Ovary (tissue), 7 donors: ENCODE measurements at regions not wholly inside any gene's neighbourhood (a gene's known extent, or its start where the extent isn't known, plus 50 kb on each side); places are given as distances from the start of the nearest gene placed in this dataset.

Experiments used
- DNase-seq, 5 donors: peaks; one replicate each; pipeline ENCODE4 v3.0.0-alpha.2; 2019 to 2020
- H3K27ac ChIP-seq, 2 donors: fragments of 200-600 bp; one replicate each; pipeline versions ENCODE4 v1.5.1 to v1.8.0; 2019 to 2022
- H3K27me3 ChIP-seq: fragments of 200-600 bp; one replicate; pipeline ENCODE4 v1.8.0; 2022
- H3K36me3 ChIP-seq: fragments of 200-600 bp; sonication (generic); one replicate; pipeline ENCODE4 v1.5.1; 2019
- H3K4me1 ChIP-seq: one replicate; pipeline ENCODE4 v1.8.1; 2013; ENCODE audit warnings: mild to moderate bottlenecking, moderate library complexity; ENCODE audit not compliant: insufficient read depth
- H3K4me3 ChIP-seq: fragments of 200-600 bp; sonication (generic); one replicate; pipeline ENCODE4 v1.5.1; 2017
- H3K9me3 ChIP-seq, 2 donors: fragments of 200-600 bp in 1 of 2; sonication (generic) in 1 of 2; one replicate each; pipeline versions ENCODE4 v1.5.1 to v1.8.1; 2013 to 2019; ENCODE audit warnings: mild to moderate bottlenecking in 1 of 2, moderate library complexity in 1 of 2
- EP300 ChIP-seq: sonication (generic); formaldehyde crosslinking; IDR thresholded peaks from one replicate; pipeline ENCODE4 v1.6.1; 2017; ENCODE audit warnings: antibody characterized with exemption
- POLR2A ChIP-seq: fragments of 450-650 bp; IDR thresholded peaks from one replicate; pipeline ENCODE4 v1.6.1; 2017; ENCODE audit warnings: antibody characterized with exemption, mild to moderate bottlenecking, moderate library complexity
- WGBS, 3 donors: extraction: QIAGEN DNeasy Blood & Tissue Kit in 1 of 3; methylation state at CpG; one replicate each; pipeline versions ENCODE4 v1.1.5 to v1.1.7; 2013 to 2017; 5-methylcytosine and 5-hydroxymethylcytosine counted together
- intact Hi-C, 4 donors: fragments of 100-400 bp; cut with DNase I; formaldehyde crosslinking; loops; one replicate each; pipeline versions ENCODE4 v1.11.0 to v1.15.1; 2022 to 2023
- TF ChIP-seq, protein P1 (sequence below), 3 donors: fragments of 450-650 bp in 2 of 3; fragments of 200-600 bp in 1 of 3; IDR thresholded peaks; one replicate each; pipeline versions ENCODE4 v1.5.1 to v1.8.0; 2016 to 2022; ENCODE audit warnings: antibody characterized with exemption in 3 of 3, mild to moderate bottlenecking in 1 of 3
- donor health status: DM: no; HTN: no; CAD: no; lungs with moderate emphysema.
- donor health status: DM: no; HTN: no; CAD: no.
- donor health status: Bipolar disorder and iron deficiency.
- donor health status: DM: no; HTN: no; CAD: no.
- donor health status: DM: yes; HTN: yes; CAD: no.

DNA sequence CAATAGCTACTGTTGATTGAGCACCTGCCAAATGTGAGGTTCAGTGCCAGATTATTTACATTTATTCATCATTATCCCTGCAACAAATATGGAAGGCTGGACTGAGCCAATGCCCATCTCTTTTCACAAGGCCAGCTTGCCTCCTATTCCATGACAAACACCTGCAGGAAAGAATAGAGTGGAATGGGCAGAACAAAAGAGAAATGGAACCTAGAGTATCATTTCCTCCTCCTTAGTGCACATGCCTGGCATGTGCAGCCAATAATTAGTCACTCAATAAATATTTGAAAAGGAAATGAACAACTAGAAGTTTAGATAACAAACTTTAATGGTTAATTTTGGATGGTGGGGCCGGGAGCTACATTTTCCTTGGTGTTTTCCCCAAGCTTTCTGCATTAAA is 61.4 kb upstream of the MYRIP start:
- TF ChIP-seq, protein P1, sequence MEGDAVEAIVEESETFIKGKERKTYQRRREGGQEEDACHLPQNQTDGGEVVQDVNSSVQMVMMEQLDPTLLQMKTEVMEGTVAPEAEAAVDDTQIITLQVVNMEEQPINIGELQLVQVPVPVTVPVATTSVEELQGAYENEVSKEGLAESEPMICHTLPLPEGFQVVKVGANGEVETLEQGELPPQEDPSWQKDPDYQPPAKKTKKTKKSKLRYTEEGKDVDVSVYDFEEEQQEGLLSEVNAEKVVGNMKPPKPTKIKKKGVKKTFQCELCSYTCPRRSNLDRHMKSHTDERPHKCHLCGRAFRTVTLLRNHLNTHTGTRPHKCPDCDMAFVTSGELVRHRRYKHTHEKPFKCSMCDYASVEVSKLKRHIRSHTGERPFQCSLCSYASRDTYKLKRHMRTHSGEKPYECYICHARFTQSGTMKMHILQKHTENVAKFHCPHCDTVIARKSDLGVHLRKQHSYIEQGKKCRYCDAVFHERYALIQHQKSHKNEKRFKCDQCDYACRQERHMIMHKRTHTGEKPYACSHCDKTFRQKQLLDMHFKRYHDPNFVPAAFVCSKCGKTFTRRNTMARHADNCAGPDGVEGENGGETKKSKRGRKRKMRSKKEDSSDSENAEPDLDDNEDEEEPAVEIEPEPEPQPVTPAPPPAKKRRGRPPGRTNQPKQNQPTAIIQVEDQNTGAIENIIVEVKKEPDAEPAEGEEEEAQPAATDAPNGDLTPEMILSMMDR (IDR thresholded peaks at IDR 0.05): no peak
- TF ChIP-seq POLR2A (no peak), EP300 (no peak)

DNA sequence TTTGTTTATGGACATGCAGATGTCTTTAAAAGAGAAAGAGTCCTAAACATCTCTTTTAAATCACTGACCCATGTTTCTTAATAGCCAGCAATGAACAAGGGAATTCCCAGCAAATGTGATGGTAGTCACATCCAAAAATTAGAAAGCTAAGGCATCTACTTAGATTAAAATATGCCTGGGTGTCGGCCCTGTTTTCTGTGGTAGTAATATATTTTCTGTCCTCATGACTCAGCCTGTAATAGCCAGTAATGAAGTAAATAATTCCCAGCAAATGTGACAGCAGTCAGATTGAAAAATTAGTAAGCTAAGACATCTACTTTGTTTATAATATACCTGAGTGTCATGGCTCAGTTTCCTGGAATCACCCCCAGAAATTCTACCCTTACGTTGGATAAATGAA is 60.6 kb upstream of the MYRIP start:
- H3K27me3 ChIP-seq: no peaks in the 10 kb centered on the region
- no peaks in the 10 kb centered on the region for H3K9me3 ChIP-seq
- DNase-seq: no peak
- H3K4me1 ChIP-seq: no peaks in the 10 kb centered on the region
- H3K27ac ChIP-seq: no peak overlapping the region
- intact Hi-C loops: no loop called here
- no peaks in the 10 kb centered on the region for H3K36me3 ChIP-seq
- no peak overlapping the region for H3K4me3 ChIP-seq
- 65 to 79% (median 75%) methylated on average over 2 of the region's 2 CpGs for WGBS, 3 donors
- TF ChIP-seq EP300 (no peak), POLR2A (no peak)
- TF ChIP-seq, protein P1 (IDR thresholded peaks at IDR 0.05): no peak

More for the DNA sequence above, 61.4 kb upstream of the MYRIP start:
- Histone ChIP-seq H3K36me3 (no peaks in the 10 kb centered on the region), H3K27me3 (no peaks in the 10 kb centered on the region), H3K9me3 (no peaks in the 10 kb centered on the region), H3K4me1 (no peaks in the 10 kb centered on the region), H3K4me3 (no peak overlapping the region), H3K27ac (no peak overlapping the region)
- intact Hi-C loops: no loop called here
- 69 to 76% (median 70%) methylated on average over 1 of the region's 1 CpG for WGBS, 3 donors
- DNase-seq: no peak

DNA sequence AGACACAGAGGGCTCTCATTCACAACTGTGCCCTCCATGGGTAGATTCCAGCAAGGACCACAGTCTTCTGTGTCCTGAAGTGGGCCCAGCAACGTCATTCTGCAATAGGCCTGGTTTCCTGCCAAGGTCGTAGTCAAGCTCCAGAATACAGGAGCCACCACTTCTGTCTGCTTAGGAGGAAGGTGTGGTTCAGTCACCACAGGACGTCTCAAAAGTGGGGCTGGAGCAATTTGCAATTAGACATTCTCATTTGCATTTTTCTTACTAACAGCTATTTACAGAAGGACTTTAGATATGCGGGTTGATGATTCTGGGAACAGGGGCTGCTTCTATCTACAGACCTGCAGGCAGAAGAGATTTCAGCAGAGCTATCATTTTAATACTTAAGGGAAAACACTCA is 58.7 kb upstream of the MYRIP start:
- H3K27me3 ChIP-seq: no peaks in the 10 kb centered on the region
- no peak overlapping the region for H3K4me3 ChIP-seq
- WGBS, 3 donors: 48 to 67% (median 55%) methylated on average over 4 of the region's 4 CpGs
- H3K9me3 ChIP-seq: no peaks in the 10 kb centered on the region
- H3K36me3 ChIP-seq: no peaks in the 10 kb centered on the region
- TF ChIP-seq EP300: no peak
- TF ChIP-seq, protein P1 (IDR thresholded peaks at IDR 0.05): no peak
- TF ChIP-seq POLR2A: no peak
- intact Hi-C loops: no loop called here
- no peaks in the 10 kb centered on the region for H3K4me1 ChIP-seq
- no peak overlapping the region for H3K27ac ChIP-seq
- DNase-seq: no peak

DNA sequence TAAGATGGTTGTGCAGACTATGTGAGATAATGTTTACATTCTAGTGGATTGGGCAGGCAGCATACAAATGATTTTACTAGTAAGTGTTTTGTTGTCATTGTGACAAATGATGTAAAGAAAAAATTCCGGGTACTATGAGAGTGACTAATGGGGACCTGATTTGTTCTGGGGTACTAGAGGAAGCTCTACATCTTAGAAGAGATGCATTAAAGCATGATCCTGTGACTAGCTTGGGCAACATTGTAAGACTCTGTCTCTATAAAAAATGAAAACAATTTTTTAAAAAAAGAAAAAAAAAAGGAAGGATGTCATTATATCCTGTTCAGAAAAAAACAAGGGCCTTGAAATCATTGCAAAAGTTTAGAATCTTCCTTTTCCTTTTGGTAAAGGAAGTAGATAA is 58.1 kb upstream of the MYRIP start:
- no peaks in the 10 kb centered on the region for H3K27me3 ChIP-seq
- H3K36me3 ChIP-seq: no peaks in the 10 kb centered on the region
- H3K4me1 ChIP-seq: no peaks in the 10 kb centered on the region
- intact Hi-C loops: no loop called here
- DNase-seq: no peak
- no peaks in the 10 kb centered on the region for H3K9me3 ChIP-seq
- 63 to 79% (median 69%) methylated on average over 1 of the region's 1 CpG for WGBS, 3 donors
- H3K27ac ChIP-seq: no peak overlapping the region
- TF ChIP-seq, protein P1 (IDR thresholded peaks at IDR 0.05): no peak
- no peak for TF ChIP-seq POLR2A
- no peak for TF ChIP-seq EP300
- H3K4me3 ChIP-seq: no peak overlapping the region
